ENCODE measurements at regions not wholly inside any gene's neighbourhood (a gene's known extent, or its start where the extent isn't known, plus 50 kb on each side); places are given as distances from the start of the nearest gene placed in this dataset.

DNA sequence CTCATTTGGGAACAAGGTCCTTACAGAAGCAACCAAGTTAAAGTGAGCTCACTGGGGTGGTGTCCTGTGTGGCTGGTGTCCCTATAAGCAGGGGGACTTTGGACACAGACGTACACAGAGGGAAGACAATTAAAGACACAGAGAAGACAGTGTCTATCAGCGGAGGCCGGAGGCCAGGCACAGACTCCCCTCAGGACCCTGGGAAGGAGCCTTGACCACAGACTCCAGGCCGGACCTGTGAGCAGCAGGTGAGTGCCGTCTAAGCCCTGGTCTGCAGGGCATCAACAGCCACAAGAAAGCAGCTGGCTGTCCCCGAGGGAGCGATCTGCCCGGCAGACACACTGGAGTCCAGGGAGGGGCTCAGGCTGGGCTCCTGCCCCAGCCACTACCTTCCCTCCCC lies 219.1 kb upstream of the C14orf180 start (continued):
- TF ChIP-seq, protein P1, sequence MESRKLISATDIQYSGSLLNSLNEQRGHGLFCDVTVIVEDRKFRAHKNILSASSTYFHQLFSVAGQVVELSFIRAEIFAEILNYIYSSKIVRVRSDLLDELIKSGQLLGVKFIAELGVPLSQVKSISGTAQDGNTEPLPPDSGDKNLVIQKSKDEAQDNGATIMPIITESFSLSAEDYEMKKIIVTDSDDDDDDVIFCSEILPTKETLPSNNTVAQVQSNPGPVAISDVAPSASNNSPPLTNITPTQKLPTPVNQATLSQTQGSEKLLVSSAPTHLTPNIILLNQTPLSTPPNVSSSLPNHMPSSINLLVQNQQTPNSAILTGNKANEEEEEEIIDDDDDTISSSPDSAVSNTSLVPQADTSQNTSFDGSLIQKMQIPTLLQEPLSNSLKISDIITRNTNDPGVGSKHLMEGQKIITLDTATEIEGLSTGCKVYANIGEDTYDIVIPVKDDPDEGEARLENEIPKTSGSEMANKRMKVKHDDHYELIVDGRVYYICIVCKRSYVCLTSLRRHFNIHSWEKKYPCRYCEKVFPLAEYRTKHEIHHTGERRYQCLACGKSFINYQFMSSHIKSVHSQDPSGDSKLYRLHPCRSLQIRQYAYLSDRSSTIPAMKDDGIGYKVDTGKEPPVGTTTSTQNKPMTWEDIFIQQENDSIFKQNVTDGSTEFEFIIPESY (IDR thresholded peaks at IDR 0.05; ENCODE audit: borderline replicate concordance, low read depth), result no peak

DNA sequence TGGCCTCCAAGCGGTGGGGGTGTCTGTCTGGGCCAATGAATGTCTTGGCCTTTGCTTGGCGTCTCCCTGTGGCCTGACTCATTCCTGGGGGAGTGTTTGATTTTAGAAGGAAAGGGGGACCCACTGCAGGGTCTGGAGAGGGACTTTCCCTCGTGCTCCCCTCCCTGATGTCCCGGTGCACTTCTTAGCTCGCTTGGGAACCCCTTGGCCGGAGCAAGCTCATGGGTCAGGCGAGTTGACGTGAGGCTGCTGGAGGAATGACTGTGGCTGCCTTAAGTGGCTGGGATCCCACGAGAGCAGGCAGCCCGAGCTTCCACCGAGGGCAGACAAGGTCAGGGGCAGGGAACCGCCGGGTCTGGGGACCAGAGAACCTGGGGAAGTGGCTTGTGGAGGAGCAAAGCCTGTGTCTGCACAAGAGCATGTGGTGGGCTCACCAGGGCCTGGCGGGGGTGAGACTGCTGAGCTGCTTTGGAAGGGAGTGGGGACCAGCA lies 218.4 kb upstream of the C14orf180 start:
- no peak for TF ChIP-seq ELF1 (IDR thresholded peaks at IDR 0.05)
- no peak for TF ChIP-seq TAF1 (IDR thresholded peaks at IDR 0.05; ENCODE audit: borderline replicate concordance, low read depth, low read length)
- TF ChIP-seq RXRA (IDR thresholded peaks at IDR 0.05; ENCODE audit: borderline replicate concordance, low read depth), result no peak
- no peak for TF ChIP-seq MXI1 (IDR thresholded peaks at IDR 0.05; ENCODE audit: low read depth, low read length)
- TF ChIP-seq SMC3 (IDR thresholded peaks at IDR 0.05; ENCODE audit: low read depth, low read length), result no peak
- no peak for TF ChIP-seq NRF1 (IDR thresholded peaks at IDR 0.05; ENCODE audit: low read depth, low read length)
- TF ChIP-seq SIN3A (IDR thresholded peaks at IDR 0.05; ENCODE audit: borderline replicate concordance, low read depth, low read length), result no peak
- Histone ChIP-seq H3K27me3 (ENCODE audit: insufficient read depth) (no peaks in the 10 kb centered on the region), H3K9ac (no peak overlapping the region), H3K4me2 (no peak overlapping the region), H3F3A (replicated peaks; ENCODE audit: insufficient read depth) (no peaks in the 10 kb centered on the region), H4K20me1 (ENCODE audit: insufficient read depth) (no peaks in the 10 kb centered on the region), H3K27ac (ENCODE audit: low read depth in 2 of 2, low read length in 1 of 2) (no peak overlapping the region), H3K79me2 (ENCODE audit: insufficient read depth) (no peaks in the 10 kb centered on the region), H3K9me3 (no peaks in the 10 kb centered on the region), H2AFZ (ENCODE audit: low read depth) (no peak overlapping the region), H3K36me3 (replicated peaks in 1 of 2; ENCODE audit: control insufficient read depth in 1 of 2, insufficient read depth in 2 of 2, low read length in 1 of 2) (no peaks in the 10 kb centered on the region), H3K4me3 (ENCODE audit: low read depth in 2 of 2, low read length in 1 of 2) (no peak overlapping the region), H3K9me2 (no peaks in the 10 kb centered on the region), H3K4me1 (ENCODE audit: control insufficient read depth in 1 of 2, insufficient read depth in 2 of 2, low read depth in 1 of 2, low read length in 1 of 2) (peaks cover 0 to 6% of the 10 kb centered on the region in 2 experiments; a peak in 1 of 4 replicates)
- POLR2A ChIA-PET, result no interaction called here
- DNase-seq, result peak; percentile 39
- CTCF ChIA-PET, result interaction anchor here (1.3 to 1.8 kb wide), 5 partner anchors 9 to 203 kb away, joined by 3 to 6 read pairs (median 5); no protein-coding TSS in a partner anchor
- 64% methylated on average over 3 of the region's 14 CpGs for WGBS (ENCODE audit: low lambda C conversion rate)

DNA sequence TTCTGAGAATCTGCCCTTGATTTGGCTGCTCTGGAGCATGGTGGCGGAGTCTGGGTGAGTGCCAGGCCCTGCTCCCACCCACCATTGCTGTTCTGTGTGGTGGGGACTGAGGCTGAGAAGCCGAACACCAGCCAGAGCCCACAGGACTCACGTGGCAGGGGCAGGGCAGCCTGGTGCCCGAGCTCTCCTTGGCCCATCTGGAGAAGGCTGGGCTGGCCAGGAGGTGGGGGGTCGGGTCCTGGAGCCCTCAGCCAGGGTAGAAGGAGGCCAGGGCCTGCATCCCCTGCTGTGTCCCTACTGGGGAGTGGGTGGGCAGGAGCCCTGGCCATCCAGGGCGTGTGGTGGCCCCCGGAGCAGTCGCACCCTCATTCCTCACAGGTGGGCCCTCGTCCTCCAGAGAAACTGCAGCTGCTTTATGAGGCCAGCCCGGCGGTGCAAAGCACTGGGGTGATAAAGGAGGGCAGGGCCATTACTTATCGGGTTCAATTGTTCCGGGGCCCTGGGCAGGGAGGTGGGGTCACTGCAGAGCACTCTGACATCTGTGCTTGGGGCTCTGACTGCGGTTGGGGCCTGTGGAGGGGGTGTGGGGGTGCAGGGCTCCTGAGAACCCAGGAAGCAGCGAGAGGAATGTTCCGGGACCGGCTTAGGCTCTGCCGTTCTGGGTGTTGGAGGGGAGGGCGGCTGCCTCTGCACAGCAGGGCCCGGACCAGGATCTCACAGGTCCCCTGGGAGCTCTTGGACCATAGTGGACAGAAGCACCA lies 217.5 kb upstream of the C14orf180 start:
- H3K79me2 ChIP-seq (ENCODE audit: insufficient read depth), result no peaks in the 10 kb centered on the region
- H3K4me3 ChIP-seq (ENCODE audit: low read depth in 2 of 2, low read length in 1 of 2), result no peak overlapping the region
- TF ChIP-seq, protein P2, sequence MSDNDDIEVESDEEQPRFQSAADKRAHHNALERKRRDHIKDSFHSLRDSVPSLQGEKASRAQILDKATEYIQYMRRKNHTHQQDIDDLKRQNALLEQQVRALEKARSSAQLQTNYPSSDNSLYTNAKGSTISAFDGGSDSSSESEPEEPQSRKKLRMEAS (IDR thresholded peaks at IDR 0.05; ENCODE audit: low read depth), result no peak
- TF ChIP-seq, protein P3, sequence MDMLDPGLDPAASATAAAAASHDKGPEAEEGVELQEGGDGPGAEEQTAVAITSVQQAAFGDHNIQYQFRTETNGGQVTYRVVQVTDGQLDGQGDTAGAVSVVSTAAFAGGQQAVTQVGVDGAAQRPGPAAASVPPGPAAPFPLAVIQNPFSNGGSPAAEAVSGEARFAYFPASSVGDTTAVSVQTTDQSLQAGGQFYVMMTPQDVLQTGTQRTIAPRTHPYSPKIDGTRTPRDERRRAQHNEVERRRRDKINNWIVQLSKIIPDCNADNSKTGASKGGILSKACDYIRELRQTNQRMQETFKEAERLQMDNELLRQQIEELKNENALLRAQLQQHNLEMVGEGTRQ (IDR thresholded peaks at IDR 0.05; ENCODE audit: borderline replicate concordance, low read depth, low read length), result no peak
- TF ChIP-seq, protein P1 (IDR thresholded peaks at IDR 0.05; ENCODE audit: borderline replicate concordance, low read depth), result no peak
- TF ChIP-seq JUND (IDR thresholded peaks at IDR 0.05), result no peak
- TF ChIP-seq TAF1 (IDR thresholded peaks at IDR 0.05; ENCODE audit: borderline replicate concordance, low read depth, low read length), result no peak
- TF ChIP-seq RAD21 (IDR thresholded peaks at IDR 0.05; ENCODE audit: low read length), result no peak
- TF ChIP-seq, protein P4, sequence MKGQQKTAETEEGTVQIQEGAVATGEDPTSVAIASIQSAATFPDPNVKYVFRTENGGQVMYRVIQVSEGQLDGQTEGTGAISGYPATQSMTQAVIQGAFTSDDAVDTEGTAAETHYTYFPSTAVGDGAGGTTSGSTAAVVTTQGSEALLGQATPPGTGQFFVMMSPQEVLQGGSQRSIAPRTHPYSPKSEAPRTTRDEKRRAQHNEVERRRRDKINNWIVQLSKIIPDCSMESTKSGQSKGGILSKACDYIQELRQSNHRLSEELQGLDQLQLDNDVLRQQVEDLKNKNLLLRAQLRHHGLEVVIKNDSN (IDR thresholded peaks at IDR 0.05; ENCODE audit: borderline replicate concordance, low read depth), result no peak
- no peak for TF ChIP-seq EP300 (IDR thresholded peaks at IDR 0.05; ENCODE audit: borderline replicate concordance in 1 of 2, low read depth in 1 of 2, low read length in 1 of 2)
- no peak for TF ChIP-seq SIN3A (IDR thresholded peaks at IDR 0.05; ENCODE audit: borderline replicate concordance, low read depth, low read length)
- no peak for TF ChIP-seq NFIC (IDR thresholded peaks at IDR 0.05; ENCODE audit: borderline replicate concordance)
- TF ChIP-seq, protein P5, sequence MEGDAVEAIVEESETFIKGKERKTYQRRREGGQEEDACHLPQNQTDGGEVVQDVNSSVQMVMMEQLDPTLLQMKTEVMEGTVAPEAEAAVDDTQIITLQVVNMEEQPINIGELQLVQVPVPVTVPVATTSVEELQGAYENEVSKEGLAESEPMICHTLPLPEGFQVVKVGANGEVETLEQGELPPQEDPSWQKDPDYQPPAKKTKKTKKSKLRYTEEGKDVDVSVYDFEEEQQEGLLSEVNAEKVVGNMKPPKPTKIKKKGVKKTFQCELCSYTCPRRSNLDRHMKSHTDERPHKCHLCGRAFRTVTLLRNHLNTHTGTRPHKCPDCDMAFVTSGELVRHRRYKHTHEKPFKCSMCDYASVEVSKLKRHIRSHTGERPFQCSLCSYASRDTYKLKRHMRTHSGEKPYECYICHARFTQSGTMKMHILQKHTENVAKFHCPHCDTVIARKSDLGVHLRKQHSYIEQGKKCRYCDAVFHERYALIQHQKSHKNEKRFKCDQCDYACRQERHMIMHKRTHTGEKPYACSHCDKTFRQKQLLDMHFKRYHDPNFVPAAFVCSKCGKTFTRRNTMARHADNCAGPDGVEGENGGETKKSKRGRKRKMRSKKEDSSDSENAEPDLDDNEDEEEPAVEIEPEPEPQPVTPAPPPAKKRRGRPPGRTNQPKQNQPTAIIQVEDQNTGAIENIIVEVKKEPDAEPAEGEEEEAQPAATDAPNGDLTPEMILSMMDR (IDR thresholded peaks at IDR 0.05), result no peak

More for the DNA sequence above, 217.5 kb upstream of the C14orf180 start:
- no peak overlapping the region for H2AFZ ChIP-seq (ENCODE audit: low read depth)
- WGBS (ENCODE audit: low lambda C conversion rate), result 55% methylated on average over 7 of the region's 20 CpGs
- POLR2A ChIA-PET, result no interaction called here
- CTCF ChIA-PET, result interaction anchor here (1.3 to 1.9 kb wide), 2 partner anchors 8 to 202 kb away, joined by 6 read pairs; no protein-coding TSS in a partner anchor
- H3K9ac ChIP-seq, result no peak overlapping the region
- H3K27ac ChIP-seq (ENCODE audit: low read depth in 2 of 2, low read length in 1 of 2), result no peak overlapping the region
- H3K4me1 ChIP-seq (ENCODE audit: control insufficient read depth in 1 of 2, insufficient read depth in 2 of 2, low read depth in 1 of 2, low read length in 1 of 2), result no peaks in the 10 kb centered on the region; a peak in 1 of 4 replicates
- H3K4me2 ChIP-seq, result no peak overlapping the region
- H3F3A ChIP-seq (replicated peaks; ENCODE audit: insufficient read depth), result no peaks in the 10 kb centered on the region
- H3K36me3 ChIP-seq (replicated peaks in 1 of 2; ENCODE audit: control insufficient read depth in 1 of 2, insufficient read depth in 2 of 2, low read length in 1 of 2), result no peaks in the 10 kb centered on the region
- H3K9me2 ChIP-seq, result no peaks in the 10 kb centered on the region
- H3K27me3 ChIP-seq (ENCODE audit: insufficient read depth), result no peaks in the 10 kb centered on the region
- H3K9me3 ChIP-seq, result no peaks in the 10 kb centered on the region
- DNase-seq, result peak; percentile 32
- H4K20me1 ChIP-seq (ENCODE audit: insufficient read depth), result no peaks in the 10 kb centered on the region

Data from SK-N-SH (cell line).